Common myeloid progenitor, CD34-positive (primary cell): ENCODE measurements at regions not wholly inside any gene's neighbourhood (a gene's known extent, or its start where the extent isn't known, plus 50 kb on each side); places are given as distances from the start of the nearest gene placed in this dataset.

ENCODE experiments used
- CTCF ChIA-PET: fragments of 350-600 bp; sonication (Branson Sonifier 250); formaldehyde crosslinking; loops from one replicate; lab custom pipeline; 2021; ENCODE audit warnings: antibody characterized with exemption; lab: Charles Lee
- POLR2A ChIA-PET: fragments of 350-600 bp; sonication (Branson Sonifier 250); formaldehyde crosslinking; loops from one replicate; lab custom pipeline; 2021; ENCODE audit warnings: antibody characterized with exemption; lab: Charles Lee
- DNase-seq, 3 donors: peaks; one replicate each; pipeline versions ENCODE4 v3.0.0 to v3.0.0-alpha.2; 2013
- H3K27ac ChIP-seq, 2 experiments: 1 replicate in 1 of 2; 2 replicates in 1 of 2; pipeline ENCODE4 v1.7.0; 2013; ENCODE audit warnings: inconsistent platforms in 2 of 2, low read length in 2 of 2, mild to moderate bottlenecking in 2 of 2, low read depth in 1 of 2, moderate library complexity in 1 of 2; ENCODE audit not compliant: severe bottlenecking in 2 of 2, insufficient read depth in 1 of 2, poor library complexity in 1 of 2
- H3K27me3 ChIP-seq, 5 experiments: replicated peaks in 2 of 5; 1 replicate in 3 of 5; 2 replicates in 2 of 5; pipeline versions ENCODE4 v1.6.1 to v1.7.0; 2013; ENCODE audit warnings: low read length in 4 of 5, mild to moderate bottlenecking in 2 of 5, moderate library complexity in 2 of 5, inconsistent platforms in 1 of 5; ENCODE audit not compliant: insufficient read depth in 5 of 5, control insufficient read depth in 4 of 5
- H3K36me3 ChIP-seq, 4 experiments: 1 replicate in 2 of 4; 2 replicates in 2 of 4; pipeline versions ENCODE4 v1.6.1 to v1.7.0; 2013; ENCODE audit warnings: low read length in 3 of 4, control low read depth in 1 of 4, mild to moderate bottlenecking in 1 of 4; ENCODE audit not compliant: control insufficient read depth in 4 of 4, insufficient read depth in 4 of 4
- H3K4me1 ChIP-seq, 4 experiments: 1 replicate in 3 of 4; 2 replicates in 1 of 4; pipeline versions ENCODE4 v1.6.1 to v1.7.1; 2013; ENCODE audit warnings: low read length in 3 of 4, mild to moderate bottlenecking in 3 of 4, control low read depth in 1 of 4, inconsistent platforms in 1 of 4, moderate library complexity in 1 of 4; ENCODE audit not compliant: control insufficient read depth in 4 of 4, insufficient read depth in 4 of 4; ENCODE audit errors: control extremely low read depth in 1 of 4
- H3K4me3 ChIP-seq, 7 experiments: 1 replicate in 4 of 7; 2 replicates in 3 of 7; pipeline versions ENCODE4 v1.5.1 to v1.7.0; 2013; ENCODE audit warnings: mild to moderate bottlenecking in 7 of 7, low read length in 6 of 7, moderate library complexity in 6 of 7, inconsistent platforms in 2 of 7, low read depth in 2 of 7, control low read depth in 1 of 7; ENCODE audit not compliant: insufficient read depth in 4 of 7, control insufficient read depth in 1 of 7; ENCODE audit errors: extremely low read depth in 1 of 7
- H3K9me3 ChIP-seq, 5 experiments: 1 replicate in 4 of 5; 2 replicates in 1 of 5; pipeline versions ENCODE4 v1.6.1 to v1.7.1; 2013; ENCODE audit warnings: low read length in 4 of 5, mild to moderate bottlenecking in 2 of 5, inconsistent platforms in 1 of 5, low read depth in 1 of 5, moderate library complexity in 1 of 5; ENCODE audit not compliant: control insufficient read depth in 4 of 5, insufficient read depth in 2 of 5; ENCODE audit errors: control extremely low read depth in 1 of 5
- WGBS: methylation state at CpG from one replicate; pipeline ENCODE4 v1.1.5; 2013; ENCODE audit not compliant: insufficient coverage; 5-methylcytosine and 5-hydroxymethylcytosine counted together

GRCh38 chr2:77604953-77605929 lies 83.1 kb upstream of the LRRTM4 start:
- Histone ChIP-seq H3K4me1 (no peaks in the 10 kb centered on the region), H3K4me3 (no peak overlapping the region), H3K9me3 (no peaks in the 10 kb centered on the region), H3K27ac (no peak overlapping the region), H3K36me3 (no peaks in the 10 kb centered on the region), H3K27me3 (no peaks in the 10 kb centered on the region)
- DNase-seq, result no peak
- ChIA-PET CTCF (no interaction called here), POLR2A (interaction anchor here (0.6 kb wide), 1 partner anchor 862 kb away, joined by 4 read pairs; no protein-coding TSS in a partner anchor)
- 81% methylated on average over 2 of the region's 3 CpGs for WGBS

GRCh38 chr2:77608510-77608909 lies 86.3 kb upstream of the LRRTM4 start:
- DNase-seq, result no peak
- Histone ChIP-seq H3K4me3 (no peak overlapping the region), H3K9me3 (peaks cover 0 to 1% (median 0%) of the 10 kb centered on the region in 5 experiments), H3K36me3 (no peaks in the 10 kb centered on the region), H3K27me3 (no peaks in the 10 kb centered on the region), H3K4me1 (no peaks in the 10 kb centered on the region), H3K27ac (no peak overlapping the region)
- ChIA-PET CTCF (no interaction called here), POLR2A (no interaction called here)

- Histone ChIP-seq H3K4me3 (no peak overlapping the region), H3K36me3 (no peaks in the 10 kb centered on the region), H3K9me3 (no peaks in the 10 kb centered on the region), H3K27me3 (no peaks in the 10 kb centered on the region), H3K27ac (no peak overlapping the region), H3K4me1 (no peaks in the 10 kb centered on the region)
- no peak for DNase-seq
- no CpG with 5 or more reads among the region's 3 CpGs for WGBS
- CTCF ChIA-PET, result no interaction called here
- POLR2A ChIA-PET, result no interaction called here
These were observed 107.4 kb upstream of the LRRTM4 start for GRCh38 chr2:77629539-77629938.

GRCh38 chr2:77631007-77631406 lies 108.8 kb upstream of the LRRTM4 start:
- no peak for DNase-seq
- POLR2A ChIA-PET, result no interaction called here
- Histone ChIP-seq H3K9me3 (no peaks in the 10 kb centered on the region), H3K27ac (no peak overlapping the region), H3K4me1 (no peaks in the 10 kb centered on the region), H3K27me3 (no peaks in the 10 kb centered on the region), H3K36me3 (no peaks in the 10 kb centered on the region), H3K4me3 (no peak overlapping the region)
- CTCF ChIA-PET, result no interaction called here

- ChIA-PET POLR2A (no interaction called here), CTCF (no interaction called here)
- Histone ChIP-seq H3K36me3 (no peaks in the 10 kb centered on the region), H3K27me3 (no peaks in the 10 kb centered on the region), H3K4me3 (no peak overlapping the region), H3K4me1 (no peaks in the 10 kb centered on the region), H3K9me3 (no peaks in the 10 kb centered on the region), H3K27ac (no peak overlapping the region)
- no CpG with 5 or more reads among the region's 2 CpGs for WGBS
- DNase-seq, result no peak
These were observed 111.4 kb upstream of the LRRTM4 start for GRCh38 chr2:77633601-77634000.

GRCh38 chr2:77640924-77641323 lies 118.7 kb upstream of the LRRTM4 start:
- Histone ChIP-seq H3K9me3 (peaks cover 2 to 7% (median 3%) of the 10 kb centered on the region in 5 experiments), H3K4me1 (no peaks in the 10 kb centered on the region), H3K36me3 (no peaks in the 10 kb centered on the region), H3K27ac (no peak overlapping the region), H3K4me3 (no peak overlapping the region), H3K27me3 (no peaks in the 10 kb centered on the region)
- DNase-seq, result no peak
- CTCF ChIA-PET, result no interaction called here
- no CpG with 5 or more reads among the region's 1 CpG for WGBS
- POLR2A ChIA-PET, result no interaction called here

- CTCF ChIA-PET, result no interaction called here
- H3K9me3 ChIP-seq, result peaks cover 2 to 7% (median 3%) of the 10 kb centered on the region in 5 experiments
- H3K4me3 ChIP-seq, result no peak overlapping the region
- 43% methylated on average over 1 of the region's 1 CpG for WGBS
- H3K36me3 ChIP-seq, result no peaks in the 10 kb centered on the region
- no peaks in the 10 kb centered on the region for H3K4me1 ChIP-seq
- no peak for DNase-seq
- POLR2A ChIA-PET, result no interaction called here
- H3K27me3 ChIP-seq, result no peaks in the 10 kb centered on the region
- H3K27ac ChIP-seq, result no peak overlapping the region
These were observed 120.2 kb upstream of the LRRTM4 start for GRCh38 chr2:77642339-77642738.
